Mucosa of descending colon (tissue), 3 donors: ENCODE measurements at regions not wholly inside any gene's neighbourhood (a gene's known extent, or its start where the extent isn't known, plus 50 kb on each side); places are given as distances from the start of the nearest gene placed in this dataset.

Experiments used
- ATAC-seq: fragments of 200-7000 bp; cut with Tn5 transposase; one replicate; pipeline ENCODE4 v1.9.1; 2020; ENCODE audit warnings: mild to moderate bottlenecking, moderate library complexity
- DNase-seq, 3 donors: peaks; one replicate each; pipeline ENCODE4 v3.0.0-alpha.2; 2020
- H3K36me3 ChIP-seq: fragments of 200-600 bp; one replicate; pipeline ENCODE4 v1.8.0; 2021; ENCODE audit warnings: low read depth, mild to moderate bottlenecking
- H3K4me1 ChIP-seq: fragments of 200-600 bp; one replicate; pipeline ENCODE4 v1.8.0; 2021; ENCODE audit warnings: low read depth, mild to moderate bottlenecking
- H3K4me3 ChIP-seq: fragments of 200-600 bp; one replicate; pipeline ENCODE4 v1.8.0; 2021; ENCODE audit warnings: mild to moderate bottlenecking
- H3K9me3 ChIP-seq: fragments of 200-600 bp; one replicate; pipeline ENCODE4 v1.8.0; 2021; ENCODE audit warnings: mild to moderate bottlenecking
- CTCF ChIP-seq: fragments of 200-600 bp; IDR thresholded peaks from one replicate; pipeline ENCODE4 v1.8.0; 2022; ENCODE audit warnings: antibody characterized with exemption, mild to moderate bottlenecking
- intact Hi-C, 2 donors: fragments of 100-400 bp; cut with DNase I in 1 of 2; cut with micrococcal nuclease in 1 of 2; formaldehyde crosslinking; loops; one replicate each; pipeline versions ENCODE4 v1.11.0 to v1.11.1; 2022; cut with DNase I, micrococcal nuclease
- donor health status: DM: no; HTN: no; CAD: no; lungs with moderate emphysema.
- donor health status: DM: no; HTN: no; CAD: no.
- donor health status: DM: no; HTN: yes; CAD: no.

GRCh38 chr15:96412045-96412905 lies 81.8 kb downstream of the NR2F2 start:
- H3K4me3 ChIP-seq = no peak overlapping the region
- no peak for TF ChIP-seq CTCF
- peaks cover 12% of the 10 kb centered on the region for H3K4me1 ChIP-seq
- no peaks in the 10 kb centered on the region for H3K9me3 ChIP-seq
- DNase-seq = no peak
- no peaks in the 10 kb centered on the region for H3K36me3 ChIP-seq
- intact Hi-C loops = no loop called here
- ATAC-seq = no peak

GRCh38 chr15:96412906-96413231 lies 82.4 kb downstream of the NR2F2 start:
- Histone ChIP-seq H3K9me3 (no peaks in the 10 kb centered on the region), H3K36me3 (no peaks in the 10 kb centered on the region), H3K4me3 (no peak overlapping the region), H3K4me1 (peaks cover 12% of the 10 kb centered on the region)
- TF ChIP-seq CTCF = no peak
- DNase-seq (no peak), ATAC-seq (no peak)
- intact Hi-C loops = no loop called here

DNA sequence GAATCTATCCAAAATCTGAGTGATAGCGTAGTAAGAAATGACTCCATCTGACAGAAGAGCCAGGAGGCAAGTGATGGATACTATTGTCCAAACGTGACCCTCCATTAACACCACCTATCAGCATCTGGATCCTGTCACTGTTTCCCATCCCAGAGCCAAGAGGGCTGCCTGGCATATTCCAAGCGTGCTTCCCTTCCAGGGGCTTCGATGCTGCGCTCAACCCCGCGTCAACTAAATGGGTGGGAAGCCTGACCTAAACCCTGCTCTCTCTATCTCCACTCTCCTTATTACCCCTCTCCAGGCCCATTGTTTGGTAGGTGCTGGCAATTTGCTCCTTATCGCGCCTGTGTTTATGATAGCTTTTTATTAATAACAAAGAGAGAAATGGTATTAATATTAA lies 83.2 kb downstream of the NR2F2 start:
- DNase-seq = no peak
- TF ChIP-seq CTCF = no peak
- intact Hi-C loops = no loop called here
- ATAC-seq = no peak
- H3K4me3 ChIP-seq = no peak overlapping the region
- H3K36me3 ChIP-seq = no peaks in the 10 kb centered on the region
- peaks cover 12% of the 10 kb centered on the region for H3K4me1 ChIP-seq
- H3K9me3 ChIP-seq = no peaks in the 10 kb centered on the region

DNA sequence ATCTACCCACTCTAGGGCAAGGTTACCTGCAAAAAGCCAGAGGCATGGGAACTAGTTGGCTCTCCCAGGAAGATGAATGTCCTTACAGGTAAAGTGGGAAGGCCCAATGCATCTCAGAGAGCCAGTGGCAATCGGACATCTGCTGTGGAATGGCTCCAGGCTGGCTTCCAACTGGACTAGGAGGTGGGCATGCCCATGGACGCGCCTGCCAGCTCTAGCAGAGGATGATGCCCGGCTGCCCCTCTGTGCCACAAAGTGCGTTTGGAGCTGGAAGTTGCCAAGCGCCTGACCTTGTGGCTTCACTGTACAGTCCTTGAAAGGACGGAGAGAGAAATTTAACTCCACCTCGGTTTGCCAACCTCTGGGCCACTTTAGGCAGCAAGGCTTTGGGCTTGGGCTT lies 84.4 kb downstream of the NR2F2 start:
- intact Hi-C loops = no loop called here
- TF ChIP-seq CTCF = no peak
- H3K4me1 ChIP-seq = peaks cover 8% of the 10 kb centered on the region
- H3K4me3 ChIP-seq = no peak overlapping the region
- DNase-seq = no peak
- no peak for ATAC-seq
- H3K36me3 ChIP-seq = no peaks in the 10 kb centered on the region
- no peaks in the 10 kb centered on the region for H3K9me3 ChIP-seq

- H3K36me3 ChIP-seq = no peaks in the 10 kb centered on the region
- TF ChIP-seq CTCF = no peak
- H3K9me3 ChIP-seq = no peaks in the 10 kb centered on the region
- H3K4me1 ChIP-seq = peaks cover 8% of the 10 kb centered on the region
- DNase-seq (no peak), ATAC-seq (no peak)
- intact Hi-C loops = no loop called here
- no peak overlapping the region for H3K4me3 ChIP-seq
Measured at GRCh38 chr15:96415513-96416217, 85.2 kb downstream of the NR2F2 start.
